ENCODE measurements at regions not wholly inside any gene's neighbourhood (a gene's known extent, or its start where the extent isn't known, plus 50 kb on each side); places are given as distances from the start of the nearest gene placed in this dataset.

DNA sequence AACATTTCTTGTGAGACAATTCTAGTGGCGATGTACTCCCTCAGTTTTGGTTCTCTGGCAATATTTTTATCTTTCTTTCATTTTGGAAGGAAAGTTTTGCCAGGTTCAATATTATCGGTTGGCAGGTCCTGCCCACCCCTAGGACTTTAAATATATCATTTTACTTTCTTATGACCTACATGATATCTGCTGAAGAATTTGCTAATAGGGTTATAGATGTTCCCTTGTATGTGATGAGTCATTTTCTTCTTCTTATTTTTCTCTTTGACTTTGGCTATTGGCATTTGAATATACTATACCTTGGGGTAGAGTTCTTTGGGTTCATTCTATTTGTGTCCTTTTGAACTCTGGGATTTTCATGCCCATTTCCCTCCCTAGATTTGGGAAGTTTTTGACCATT, 89.7 kb downstream of the GMNC start:
- no peak overlapping the region for H3K4me2 ChIP-seq (ENCODE audit: extremely low read depth, insufficient read depth, low read length)
- H3K36me3 ChIP-seq (ENCODE audit: control insufficient read depth, insufficient read depth, low read length) = no peaks in the 10 kb centered on the region
- H3K4me3 ChIP-seq (replicated peaks in 1 of 4; ENCODE audit: control extremely low read depth in 1 of 4, insufficient read depth in 1 of 4, low read depth in 3 of 4, low read length in 4 of 4) = no peak overlapping the region
- no peaks in the 10 kb centered on the region for H3K9me3 ChIP-seq (ENCODE audit: control insufficient read depth, insufficient read depth, low read depth, low read length)
- no peaks in the 10 kb centered on the region for H3K4me1 ChIP-seq (ENCODE audit: control insufficient read depth, extremely low read depth, insufficient read depth, low read length)
- TF ChIP-seq CTCF (conservative IDR thresholded peaks at IDR 0.05 in 1 of 2, IDR thresholded peaks at IDR 0.05 in 1 of 2; ENCODE audit: low read depth in 1 of 2, low read length in 2 of 2) = no peak
- no peak for TF ChIP-seq EZH2 (IDR thresholded peaks at IDR 0.05; ENCODE audit: low read length, missing control alignments)
- H3K79me2 ChIP-seq (ENCODE audit: control insufficient read depth, insufficient read depth, low read length) = no peaks in the 10 kb centered on the region
- DNase-seq (ENCODE audit: low read depth in 2 of 2) = no peak
- H3K27me3 ChIP-seq (ENCODE audit: control insufficient read depth, insufficient read depth, low read length) = no peaks in the 10 kb centered on the region
- H3K27ac ChIP-seq (ENCODE audit: insufficient read depth, low read length) = no peak overlapping the region
- no peaks in the 10 kb centered on the region for H4K20me1 ChIP-seq (ENCODE audit: control insufficient read depth, extremely low read depth, insufficient read depth, low read length)
- H2AFZ ChIP-seq (ENCODE audit: low read length) = no peak overlapping the region
- H3K9ac ChIP-seq (ENCODE audit: insufficient read depth, low read length) = no peak overlapping the region

DNA sequence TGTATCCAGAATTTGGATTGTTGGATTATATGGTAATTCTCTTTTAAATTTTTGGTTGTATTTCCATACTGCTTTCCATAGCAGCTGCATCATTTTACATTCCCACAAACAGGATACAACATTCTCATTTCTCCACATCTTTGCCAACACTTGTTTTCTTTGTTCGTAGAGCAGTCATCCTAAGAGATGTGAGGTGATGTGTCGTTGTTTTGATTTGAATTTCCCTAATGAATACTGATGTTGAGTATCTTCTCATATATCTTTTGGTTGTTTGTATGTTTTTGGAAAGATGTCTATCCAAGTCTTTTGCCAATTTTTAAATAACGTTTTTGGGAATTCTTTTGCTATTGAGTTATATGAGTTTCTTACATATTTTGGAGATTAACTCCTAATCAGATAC, 93.6 kb downstream of the GMNC start:
- no peak for TF ChIP-seq CTCF (conservative IDR thresholded peaks at IDR 0.05 in 1 of 2, IDR thresholded peaks at IDR 0.05 in 1 of 2; ENCODE audit: low read depth in 1 of 2, low read length in 2 of 2)
- no peak for TF ChIP-seq EZH2 (IDR thresholded peaks at IDR 0.05; ENCODE audit: low read length, missing control alignments)
- H3K9me3 ChIP-seq (ENCODE audit: control insufficient read depth, insufficient read depth, low read depth, low read length) = no peaks in the 10 kb centered on the region
- no peak overlapping the region for H3K9ac ChIP-seq (ENCODE audit: insufficient read depth, low read length)
- H3K4me2 ChIP-seq (ENCODE audit: extremely low read depth, insufficient read depth, low read length) = no peak overlapping the region
- DNase-seq (ENCODE audit: low read depth in 2 of 2) = no peak
- no peak overlapping the region for H3K4me3 ChIP-seq (replicated peaks in 1 of 4; ENCODE audit: control extremely low read depth in 1 of 4, insufficient read depth in 1 of 4, low read depth in 3 of 4, low read length in 4 of 4)
- H3K79me2 ChIP-seq (ENCODE audit: control insufficient read depth, insufficient read depth, low read length) = no peaks in the 10 kb centered on the region
- no peaks in the 10 kb centered on the region for H4K20me1 ChIP-seq (ENCODE audit: control insufficient read depth, extremely low read depth, insufficient read depth, low read length)
- no peak overlapping the region for H3K27ac ChIP-seq (ENCODE audit: insufficient read depth, low read length)
- no peaks in the 10 kb centered on the region for H3K4me1 ChIP-seq (ENCODE audit: control insufficient read depth, extremely low read depth, insufficient read depth, low read length)
- H3K27me3 ChIP-seq (ENCODE audit: control insufficient read depth, insufficient read depth, low read length) = no peaks in the 10 kb centered on the region
- H3K36me3 ChIP-seq (ENCODE audit: control insufficient read depth, insufficient read depth, low read length) = no peaks in the 10 kb centered on the region
- H2AFZ ChIP-seq (ENCODE audit: low read length) = no peak overlapping the region

DNA sequence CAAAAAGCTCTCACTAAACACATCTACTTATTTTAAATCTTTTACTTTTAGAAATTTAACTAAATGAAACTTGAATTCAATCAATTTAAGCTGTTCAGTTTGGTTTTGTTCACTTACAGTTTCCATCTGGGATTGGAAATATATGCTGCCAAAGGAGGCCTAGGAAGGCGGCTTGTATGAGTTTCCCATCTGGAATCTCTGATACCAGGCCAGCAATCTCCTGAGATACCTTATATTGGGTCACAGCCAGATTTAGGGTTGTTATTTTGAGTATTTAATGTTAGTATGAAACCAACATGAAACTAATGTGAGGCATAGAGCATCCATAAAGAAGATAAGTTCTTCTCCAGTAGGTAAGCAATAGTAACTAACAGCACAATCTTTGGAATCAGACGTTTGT, 94.6 kb downstream of the GMNC start:
- Histone ChIP-seq H3K9me3 (ENCODE audit: control insufficient read depth, insufficient read depth, low read depth, low read length) (no peaks in the 10 kb centered on the region), H4K20me1 (ENCODE audit: control insufficient read depth, extremely low read depth, insufficient read depth, low read length) (no peaks in the 10 kb centered on the region), H3K27ac (ENCODE audit: insufficient read depth, low read length) (no peak overlapping the region), H2AFZ (ENCODE audit: low read length) (no peak overlapping the region), H3K27me3 (ENCODE audit: control insufficient read depth, insufficient read depth, low read length) (no peaks in the 10 kb centered on the region), H3K9ac (ENCODE audit: insufficient read depth, low read length) (no peak overlapping the region), H3K36me3 (ENCODE audit: control insufficient read depth, insufficient read depth, low read length) (no peaks in the 10 kb centered on the region), H3K4me1 (ENCODE audit: control insufficient read depth, extremely low read depth, insufficient read depth, low read length) (no peaks in the 10 kb centered on the region), H3K4me2 (ENCODE audit: extremely low read depth, insufficient read depth, low read length) (no peak overlapping the region), H3K79me2 (ENCODE audit: control insufficient read depth, insufficient read depth, low read length) (no peaks in the 10 kb centered on the region), H3K4me3 (replicated peaks in 1 of 4; ENCODE audit: control extremely low read depth in 1 of 4, insufficient read depth in 1 of 4, low read depth in 3 of 4, low read length in 4 of 4) (no peak overlapping the region)
- DNase-seq (ENCODE audit: low read depth in 2 of 2) = no peak
- TF ChIP-seq EZH2 (IDR thresholded peaks at IDR 0.05; ENCODE audit: low read length, missing control alignments) (no peak), CTCF (conservative IDR thresholded peaks at IDR 0.05 in 1 of 2, IDR thresholded peaks at IDR 0.05 in 1 of 2; ENCODE audit: low read depth in 1 of 2, low read length in 2 of 2) (no peak)

Data from fibroblast of lung (primary cell).